ENCODE measurements at regions not wholly inside any gene's neighbourhood (a gene's known extent, or its start where the extent isn't known, plus 50 kb on each side); places are given as distances from the start of the nearest gene placed in this dataset.

GRCh38 chr2:9135822-9136558 is 70.6 kb upstream of the ASAP2 start:
- TF ChIP-seq EZH2 (IDR thresholded peaks at IDR 0.05; ENCODE audit: low read length) (no peak), CTCF (optimal IDR thresholded peaks at IDR 0.05 in 1 of 3, IDR thresholded peaks at IDR 0.05 in 1 of 3, conservative IDR thresholded peaks at IDR 0.05 in 1 of 3; ENCODE audit: extremely low read depth in 1 of 3, insufficient read depth in 2 of 3, low read length in 3 of 3) (no peak)

Measured in keratinocyte (primary cell).